HEK293 (cell line): ENCODE measurements at regions not wholly inside any gene's neighbourhood (a gene's known extent, or its start where the extent isn't known, plus 50 kb on each side); places are given as distances from the start of the nearest gene placed in this dataset.

ENCODE experiments used
- ZBTB17 ChIP-seq: fragments of 450-650 bp; formaldehyde crosslinking; IDR thresholded peaks from 2 replicates; pipeline ENCODE4 v1.5.1; 2016; ENCODE audit warnings: missing biosample characterization, missing genetic modification characterization
- ZNF302 ChIP-seq: fragments of 450-650 bp; formaldehyde crosslinking; IDR thresholded peaks from 2 replicates; pipeline ENCODE4 v1.5.1; 2016; ENCODE audit warnings: missing biosample characterization, missing genetic modification characterization, low read depth

DNA sequence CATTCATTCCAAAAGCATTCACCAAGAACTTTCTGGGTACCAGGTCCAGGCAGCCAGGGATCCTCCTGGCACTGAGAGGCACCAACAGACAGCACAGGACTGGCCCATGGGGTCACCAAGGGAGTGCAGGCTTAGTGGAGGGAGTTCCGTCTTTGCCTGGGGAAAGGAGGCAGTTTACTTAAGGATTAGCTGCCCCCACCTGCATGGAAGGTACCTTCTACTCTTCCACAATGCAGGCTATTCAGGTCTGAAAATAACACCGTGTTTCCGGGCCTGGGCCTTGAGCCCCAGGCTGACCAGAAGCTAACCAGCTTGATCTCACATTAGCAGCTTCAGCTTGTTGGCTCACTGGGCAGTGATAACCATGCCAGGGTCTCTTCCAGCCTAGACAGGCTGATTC is 199.4 kb downstream of the FOXA2 start:
- TF ChIP-seq ZBTB17 (tag by site-specific recombination) (no peak), ZNF302 (tag by site-specific recombination) (no peak)
